ENCODE measurements at regions not wholly inside any gene's neighbourhood (a gene's known extent, or its start where the extent isn't known, plus 50 kb on each side); places are given as distances from the start of the nearest gene placed in this dataset.

GRCh38 chr20:6956056-6956455, 188.6 kb downstream of the BMP2 start:
- DNase-seq (ENCODE audit: low spot score) = no peak

- peak; percentile 65 for DNase-seq (ENCODE audit: low spot score)
Measured at GRCh38 chr20:6956574-6956973, 189.1 kb downstream of the BMP2 start.

- DNase-seq (ENCODE audit: low spot score) = no peak
Measured at GRCh38 chr20:6959900-6960312, 192.4 kb downstream of the BMP2 start.

- no peak for DNase-seq (ENCODE audit: low spot score)
Measured at GRCh38 chr20:6966721-6967120, 199.2 kb downstream of the BMP2 start.

- DNase-seq (ENCODE audit: low spot score) = no peak
Measured at GRCh38 chr20:6974838-6975237, 207.4 kb downstream of the BMP2 start.

- DNase-seq (ENCODE audit: low spot score) = no peak
Measured at GRCh38 chr20:6975311-6975710, 207.8 kb downstream of the BMP2 start.

- peak; percentile 81 for DNase-seq (ENCODE audit: low spot score)
Measured at GRCh38 chr20:6976106-6976900, 208.8 kb downstream of the BMP2 start.

GRCh38 chr20:6979621-6980020, 212.1 kb downstream of the BMP2 start:
- DNase-seq (ENCODE audit: low spot score) = no peak

- DNase-seq (ENCODE audit: low spot score) = no peak
Measured at GRCh38 chr20:6993011-6993410, 225.5 kb downstream of the BMP2 start.

- DNase-seq (ENCODE audit: low spot score) = no peak
Measured at GRCh38 chr20:6993511-6993910, 226.0 kb downstream of the BMP2 start.

GRCh38 chr20:6994452-6994851, 227.0 kb downstream of the BMP2 start:
- no peak for DNase-seq (ENCODE audit: low spot score)

GRCh38 chr20:6998909-6999308, 231.4 kb downstream of the BMP2 start:
- no peak for DNase-seq (ENCODE audit: low spot score)

- no peak for DNase-seq (ENCODE audit: low spot score)
Measured at GRCh38 chr20:6999381-6999780, 231.9 kb downstream of the BMP2 start.

- peak; percentile 30 for DNase-seq (ENCODE audit: low spot score)
Measured at GRCh38 chr20:7003598-7003997, 236.1 kb downstream of the BMP2 start.

- no peak for DNase-seq (ENCODE audit: low spot score)
Measured at GRCh38 chr20:7004801-7005200, 237.3 kb downstream of the BMP2 start.

- no peak for DNase-seq (ENCODE audit: low spot score)
Measured at GRCh38 chr20:7010527-7010926, 243.0 kb downstream of the BMP2 start.

GRCh38 chr20:7015257-7015656, 247.8 kb downstream of the BMP2 start:
- DNase-seq (ENCODE audit: low spot score) = no peak

GRCh38 chr20:7022597-7022996, 255.1 kb downstream of the BMP2 start:
- DNase-seq (ENCODE audit: low spot score) = no peak

GRCh38 chr20:7025635-7026034, 258.1 kb downstream of the BMP2 start:
- no peak for DNase-seq (ENCODE audit: low spot score)

- no peak for DNase-seq (ENCODE audit: low spot score)
Measured at GRCh38 chr20:7029019-7029418, 261.5 kb downstream of the BMP2 start.

GRCh38 chr20:7031222-7031621, 263.7 kb downstream of the BMP2 start:
- no peak for DNase-seq (ENCODE audit: low spot score)

- DNase-seq (ENCODE audit: low spot score) = peak; percentile 31
Measured at GRCh38 chr20:7038029-7038428, 270.5 kb downstream of the BMP2 start.

GRCh38 chr20:7057611-7058010, 290.1 kb downstream of the BMP2 start:
- no peak for DNase-seq (ENCODE audit: low spot score)

- DNase-seq (ENCODE audit: low spot score) = no peak
Measured at GRCh38 chr20:7078804-7079203, 311.3 kb downstream of the BMP2 start.

Measured in RKO (cell line).